ENCODE measurements at regions not wholly inside any gene's neighbourhood (a gene's known extent, or its start where the extent isn't known, plus 50 kb on each side); places are given as distances from the start of the nearest gene placed in this dataset.

- DNase-seq, result peak in 1 of 2 donors; percentile 72
Observed at GRCh38 chr10:78973901-78974616, 94.7 kb upstream of the ZMIZ1 start.

GRCh38 chr10:78974617-78975317, 94.0 kb upstream of the ZMIZ1 start:
- DNase-seq, result peak; percentile 95 to 97

DNA sequence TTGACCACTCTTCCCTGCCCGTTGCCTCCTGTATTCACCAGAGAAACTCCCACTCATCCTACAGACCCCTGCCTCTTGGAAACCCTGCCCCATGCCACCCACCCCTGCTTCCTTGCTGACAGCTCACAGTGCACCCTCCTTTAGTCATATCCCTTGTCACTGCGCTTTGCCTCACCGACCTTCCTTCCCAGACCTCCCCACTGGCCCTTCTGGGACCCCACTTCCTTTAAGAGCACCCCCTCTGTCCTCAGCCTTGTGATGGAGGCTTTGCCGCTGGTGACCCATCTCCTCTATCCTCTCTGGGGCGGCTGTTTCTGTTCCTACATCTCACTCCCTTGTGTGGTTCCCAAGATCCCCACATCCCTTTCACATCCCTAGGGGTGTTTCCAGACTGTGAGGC, 92.8 kb upstream of the ZMIZ1 start:
- peak; percentile 9 to 58 for DNase-seq

DNA sequence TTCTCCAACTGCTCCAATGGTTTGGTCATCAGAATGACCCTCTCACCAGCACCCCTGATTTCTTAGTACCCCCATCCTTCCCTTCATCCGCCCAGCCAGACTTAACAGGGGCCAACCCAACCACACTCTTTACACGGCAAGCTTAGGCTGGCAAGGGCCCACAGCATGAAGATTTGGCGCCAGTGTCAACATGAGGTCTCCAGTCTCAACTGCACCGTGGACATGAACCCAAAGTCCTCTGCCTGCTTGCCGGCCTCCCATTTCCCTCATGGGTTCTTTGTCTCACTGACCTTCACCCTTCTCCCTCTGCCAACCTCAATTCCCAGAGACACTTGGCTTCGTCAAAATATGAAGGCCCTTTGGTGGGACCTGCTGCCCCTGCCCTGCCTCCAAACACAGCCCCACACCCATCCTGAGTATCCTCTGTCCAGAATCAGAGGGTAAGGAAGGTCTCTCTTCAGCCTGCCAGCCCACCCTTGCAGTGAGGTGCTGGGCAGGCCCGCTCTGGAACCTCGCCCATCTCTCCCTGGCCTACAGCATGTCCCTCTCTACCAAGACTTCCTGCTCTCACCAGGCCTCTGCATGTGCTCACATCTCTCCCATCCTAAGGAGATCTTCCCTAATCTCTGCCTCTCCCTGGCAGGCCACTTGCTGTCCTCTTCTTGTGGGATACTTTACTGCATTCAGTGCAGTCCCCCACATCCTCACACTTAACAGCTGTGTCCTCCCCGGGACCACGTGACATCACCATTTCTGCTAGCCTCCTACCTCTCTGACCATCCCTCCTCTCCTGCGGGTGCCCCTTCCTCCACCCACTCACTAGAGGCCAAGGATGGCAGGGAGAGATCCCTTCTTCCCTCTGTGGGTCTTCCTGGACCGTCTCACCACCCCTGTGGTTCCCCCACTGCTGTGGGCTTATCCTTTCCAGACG, 91.7 kb upstream of the ZMIZ1 start:
- peak; percentile 21 to 55 for DNase-seq

- no peak for DNase-seq
Observed at GRCh38 chr10:78979938-78980337, 88.8 kb upstream of the ZMIZ1 start.

GRCh38 chr10:78980354-78980753, 88.4 kb upstream of the ZMIZ1 start:
- no peak for DNase-seq

- DNase-seq, result peak in 1 of 2 donors; percentile 40
Observed at GRCh38 chr10:78980815-78981214, 88.0 kb upstream of the ZMIZ1 start.

DNA sequence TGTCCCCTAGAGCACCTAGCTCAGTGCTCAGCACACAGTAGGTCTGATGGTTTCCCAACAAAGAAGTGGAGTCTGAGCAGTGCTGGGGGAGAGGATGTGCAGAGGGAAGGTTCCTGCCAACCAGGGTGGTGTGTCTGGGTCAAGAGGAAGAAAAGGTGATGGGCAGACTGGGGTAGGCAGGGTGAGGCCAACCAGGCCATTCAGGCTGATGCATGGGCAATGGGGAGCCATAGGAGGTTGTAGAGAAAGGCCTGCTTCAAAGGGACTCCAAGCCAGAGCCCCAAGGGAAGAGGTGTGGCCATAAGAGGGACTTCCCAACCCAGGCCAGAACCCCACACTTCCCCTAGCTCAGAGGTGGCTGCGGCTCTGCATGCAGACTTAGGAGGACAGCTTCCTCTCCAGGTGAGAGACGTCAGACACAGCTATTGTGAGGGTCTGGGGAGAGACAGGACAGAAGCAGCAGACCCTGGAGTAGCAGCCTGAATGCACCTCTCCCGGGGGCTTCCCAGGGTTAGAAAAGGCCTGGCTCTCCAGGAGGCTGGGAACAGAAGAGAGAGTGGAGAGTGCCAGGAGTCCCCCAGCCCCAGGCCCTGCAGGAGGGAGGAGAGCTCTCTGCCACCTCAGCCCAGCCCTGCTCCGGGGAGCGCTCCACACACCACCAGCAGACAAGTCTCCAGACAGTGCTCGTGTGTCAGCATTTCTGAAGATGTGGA, 87.4 kb upstream of the ZMIZ1 start:
- peak; percentile 42 to 67 for DNase-seq

GRCh38 chr10:78981970-78982281, 86.8 kb upstream of the ZMIZ1 start:
- no peak for DNase-seq

- DNase-seq, result no peak
Observed at GRCh38 chr10:78982726-78983125, 86.0 kb upstream of the ZMIZ1 start.

GRCh38 chr10:78983608-78984007, 85.2 kb upstream of the ZMIZ1 start:
- DNase-seq, result no peak

- DNase-seq, result no peak
Observed at GRCh38 chr10:78985973-78986818, 82.6 kb upstream of the ZMIZ1 start.

DNA sequence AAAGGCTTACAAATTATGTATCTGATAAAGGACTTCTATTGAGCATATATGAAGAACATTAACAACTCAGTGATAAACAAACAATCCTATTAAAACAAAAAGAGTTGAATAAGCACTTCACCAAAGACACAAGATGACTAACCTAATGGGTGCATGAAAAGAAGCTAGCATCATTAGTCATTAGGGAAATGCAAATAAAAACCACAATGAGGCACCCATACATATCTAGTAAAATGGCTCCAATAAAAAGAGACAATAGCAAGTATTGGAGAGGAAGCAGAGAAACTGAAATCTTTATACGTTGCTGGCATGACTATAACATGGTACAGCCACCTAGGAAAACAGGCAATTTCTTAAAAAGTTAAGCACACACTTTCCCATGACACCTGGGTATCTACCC, 77.6 kb upstream of the ZMIZ1 start:
- no peak for DNase-seq

DNA sequence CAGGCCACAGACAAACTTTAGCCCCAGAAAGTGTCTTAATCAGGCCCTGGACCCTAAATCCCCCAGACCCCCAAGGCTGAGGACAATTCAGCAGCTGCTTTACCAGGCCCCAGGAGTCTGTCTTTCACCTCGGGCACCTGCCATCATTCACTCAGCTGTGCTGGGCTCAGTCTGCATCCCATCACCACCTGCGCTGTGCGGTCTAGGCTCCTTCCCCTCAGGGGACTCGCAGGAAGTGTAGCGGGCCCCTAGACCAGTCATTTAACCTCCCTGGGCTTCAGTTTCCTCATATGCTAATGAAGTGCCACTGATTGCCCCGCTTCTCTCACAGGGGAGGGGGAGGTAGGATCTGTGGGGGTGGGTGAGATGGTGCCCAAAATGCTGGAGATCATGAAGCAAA, 76.4 kb upstream of the ZMIZ1 start:
- DNase-seq, result no peak

DNA sequence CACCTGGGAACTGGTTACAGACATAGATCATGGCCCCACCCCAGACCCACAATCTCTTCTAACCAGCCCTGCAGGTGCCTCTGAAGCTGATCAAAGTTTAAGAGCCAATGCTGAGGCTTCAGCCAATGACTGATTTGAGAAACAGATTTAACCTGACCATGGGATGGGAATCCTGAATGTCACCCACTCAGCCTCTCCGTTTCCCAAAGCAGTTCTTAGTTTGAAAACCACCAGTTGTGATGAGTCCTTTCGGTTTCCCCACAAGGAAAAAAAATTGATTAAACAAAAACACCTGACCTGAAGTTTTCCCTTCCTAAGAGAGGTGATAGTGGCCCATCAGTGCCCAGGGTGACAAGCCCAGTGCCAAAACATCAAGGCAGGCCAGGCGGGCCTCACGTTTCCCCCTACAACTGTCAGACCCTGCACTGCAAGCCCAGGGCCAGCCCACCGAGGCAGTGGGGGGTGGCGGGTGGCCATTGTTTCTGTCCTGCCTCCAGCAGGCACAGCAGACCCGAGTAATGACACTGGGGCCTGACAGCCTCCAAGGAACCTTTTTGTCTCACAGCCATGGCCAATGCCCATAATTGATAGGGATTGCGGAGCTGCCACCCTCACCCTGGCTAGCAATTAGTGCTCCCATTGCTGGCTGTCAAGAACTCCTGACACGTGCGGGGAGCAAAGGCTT, 75.4 kb upstream of the ZMIZ1 start:
- DNase-seq, result no peak

DNA sequence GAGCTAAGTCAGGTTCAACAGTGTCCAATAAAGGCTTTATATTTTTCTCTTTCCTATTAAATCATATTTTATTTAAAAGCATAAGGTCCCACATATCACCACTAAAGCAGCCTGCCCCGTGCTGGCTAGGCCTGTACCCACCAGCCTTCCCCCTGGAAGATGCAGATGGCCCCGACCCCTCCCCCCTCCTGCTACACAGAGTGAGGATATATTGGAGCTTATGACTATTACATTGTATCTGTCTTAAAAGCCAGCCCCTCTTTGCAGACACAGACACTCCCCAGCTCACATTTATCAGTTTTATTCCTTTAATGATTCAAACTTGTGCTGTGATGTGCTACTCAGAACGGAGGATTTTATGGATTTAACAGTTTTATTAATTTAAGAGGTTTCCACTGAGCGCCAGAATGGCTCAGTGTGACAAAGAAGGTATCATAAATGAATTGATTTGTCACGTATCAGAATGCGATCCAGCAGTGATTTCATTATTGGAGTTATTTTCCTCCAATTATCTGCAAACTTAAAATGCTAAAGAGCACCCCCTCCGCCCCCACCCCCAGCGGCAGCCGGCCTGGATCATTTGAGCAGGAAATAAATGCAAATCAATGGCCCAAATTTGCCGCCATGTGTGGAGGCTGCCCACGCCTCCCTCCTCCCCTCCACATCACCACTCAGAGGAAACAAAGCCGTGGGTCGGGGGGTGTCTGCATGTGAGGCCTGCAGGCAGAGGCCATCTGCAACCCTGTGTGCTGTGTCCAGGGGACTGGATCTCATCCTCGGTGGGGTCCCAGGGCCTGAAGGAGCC, 72.6 kb upstream of the ZMIZ1 start:
- DNase-seq, result no peak

- DNase-seq, result no peak
Observed at GRCh38 chr10:78996792-78997129, 72.0 kb upstream of the ZMIZ1 start.

DNA sequence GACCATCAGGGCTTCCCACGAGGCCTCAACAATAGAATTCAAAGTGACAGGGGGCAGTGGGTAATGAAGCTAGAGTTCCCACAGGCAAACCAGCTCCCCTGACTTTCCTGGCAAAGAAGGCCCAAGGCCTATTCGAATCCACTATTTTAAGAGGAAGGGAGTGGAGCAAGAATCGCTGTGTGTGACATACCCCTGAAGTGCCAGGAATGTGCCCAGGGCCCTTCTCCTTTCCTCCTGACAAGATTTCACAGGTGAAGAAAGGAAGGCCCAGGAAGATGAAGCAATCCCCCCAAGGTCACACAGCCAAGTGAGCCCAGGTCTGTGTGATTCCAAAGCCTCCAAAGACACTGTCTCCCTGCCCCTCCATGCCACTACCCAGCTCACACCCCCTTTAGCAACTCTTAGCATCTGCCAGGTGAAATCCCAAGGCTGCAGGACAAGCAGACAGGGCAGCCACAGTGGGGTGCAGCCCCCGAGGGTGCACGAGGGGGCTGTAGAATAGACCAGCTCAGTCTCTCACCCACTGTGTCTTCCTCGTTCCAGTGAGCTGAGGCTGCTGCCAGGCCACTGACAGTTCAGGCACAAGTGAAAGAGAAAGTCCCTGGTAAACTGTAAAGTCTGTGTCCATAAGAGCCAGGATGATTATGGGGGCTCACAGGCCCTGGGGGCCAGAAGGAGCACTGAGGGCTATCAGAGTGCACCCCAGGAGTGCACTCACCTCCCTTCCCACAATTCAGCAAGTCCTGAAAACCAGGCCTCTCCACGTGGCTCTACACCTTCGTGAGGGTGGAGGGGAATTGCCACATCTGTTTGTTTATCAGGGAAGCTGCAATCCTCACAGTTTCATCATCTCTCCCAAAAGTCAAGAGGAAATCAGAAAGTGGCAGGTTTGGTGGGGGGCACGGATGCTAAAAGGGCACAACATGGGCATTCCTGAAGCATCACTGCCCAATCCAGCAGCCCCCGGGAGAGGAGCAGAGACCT, 70.8 kb upstream of the ZMIZ1 start:
- no peak for DNase-seq

Data from inflammatory macrophage (primary cell).